ENCODE measurements at regions not wholly inside any gene's neighbourhood (a gene's known extent, or its start where the extent isn't known, plus 50 kb on each side); places are given as distances from the start of the nearest gene placed in this dataset.

DNA sequence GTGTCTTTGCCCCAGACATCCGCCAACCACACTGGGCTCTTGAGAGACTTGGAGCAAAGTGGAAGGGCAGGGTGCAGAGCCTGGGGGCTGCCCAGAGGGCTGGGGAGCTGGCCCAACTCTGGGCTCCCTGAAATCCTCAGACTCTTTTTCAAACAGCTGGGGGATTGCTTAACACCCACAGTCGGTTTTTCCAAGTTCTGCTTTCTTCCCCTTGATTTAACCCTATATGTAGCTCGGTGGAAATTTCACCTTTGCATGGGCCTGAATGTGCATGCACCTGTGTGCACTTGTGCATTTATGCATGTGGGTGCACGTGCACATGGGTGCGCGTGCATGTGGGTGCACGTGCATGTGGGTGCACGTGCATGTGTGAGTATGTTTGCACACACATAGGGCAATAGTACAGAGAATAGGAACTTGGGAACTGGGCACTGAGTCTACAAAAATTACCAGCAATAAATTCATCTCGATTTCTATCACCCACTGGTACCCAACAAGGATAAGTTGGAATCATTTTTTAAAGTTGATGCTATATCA is 52.3 kb upstream of the RFLNA start:
- Mint-ChIP-seq H3K4me1 (no peaks in the 10 kb centered on the region), H3K4me3 (no peak overlapping the region), H3K27me3 (peaks cover 18% of the 10 kb centered on the region), H3K9me3 (ENCODE audit: insufficient read depth) (peaks cover 8% of the 10 kb centered on the region), H3K27ac (no peak overlapping the region)
- Histone ChIP-seq H3K4me1 (ENCODE audit: control insufficient read depth in 2 of 2, insufficient read depth in 2 of 2, low read length in 2 of 2) (no peaks in the 10 kb centered on the region), H3K4me3 (ENCODE audit: control extremely low read depth in 1 of 5, extremely low read depth in 1 of 5, insufficient read depth in 1 of 5, low read depth in 2 of 5, low read length in 4 of 5) (no peak overlapping the region), H4K20me1 (ENCODE audit: control insufficient read depth, insufficient read depth, low read length, poor library complexity, severe bottlenecking) (no peaks in the 10 kb centered on the region), H3K36me3 (replicated peaks in 1 of 2; ENCODE audit: control extremely low read depth in 1 of 2, control insufficient read depth in 1 of 2, extremely low read depth in 1 of 2, insufficient read depth in 2 of 2, low read length in 1 of 2) (no peaks in the 10 kb centered on the region), H3K79me2 (ENCODE audit: control insufficient read depth, insufficient read depth, low read length) (no peaks in the 10 kb centered on the region), H3K9me3 (ENCODE audit: control extremely low read depth in 1 of 3, control insufficient read depth in 2 of 3, insufficient read depth in 1 of 3, low read length in 2 of 3) (peaks cover 0 to 18% (median 11%) of the 10 kb centered on the region in 3 donors), H2AFZ (ENCODE audit: insufficient read depth, low read depth, low read length, poor library complexity, severe bottlenecking) (no peak overlapping the region), H3K4me2 (replicated peaks; ENCODE audit: low read depth, low read length, poor library complexity, severe bottlenecking) (no peak overlapping the region), H3K27ac (ENCODE audit: low read length in 2 of 2) (no peak overlapping the region), H3K27me3 (replicated peaks in 1 of 4; ENCODE audit: control extremely low read depth in 1 of 4, control insufficient read depth in 3 of 4, insufficient read depth in 4 of 4, low read length in 3 of 4) (peaks cover 0 to 10% (median 1%) of the 10 kb centered on the region in 4 experiments), H3K9ac (ENCODE audit: low read length) (no peak overlapping the region)
- CTCF ChIA-PET = no interaction called here
- intact Hi-C loops (cut with micrococcal nuclease) = no loop called here
- WGBS (ENCODE audit: insufficient coverage) = 61% methylated on average over 3 of the region's 9 CpGs
- ATAC-seq (ENCODE audit: low read depth) (no peak), DNase-seq (no peak)
- POLR2A ChIA-PET = no interaction called here
- TF ChIP-seq EZH2 (IDR thresholded peaks at IDR 0.05; ENCODE audit: borderline replicate concordance, insufficient read depth, low read depth, low read length, poor library complexity, severe bottlenecking) = no peak
- TF ChIP-seq, protein P1, sequence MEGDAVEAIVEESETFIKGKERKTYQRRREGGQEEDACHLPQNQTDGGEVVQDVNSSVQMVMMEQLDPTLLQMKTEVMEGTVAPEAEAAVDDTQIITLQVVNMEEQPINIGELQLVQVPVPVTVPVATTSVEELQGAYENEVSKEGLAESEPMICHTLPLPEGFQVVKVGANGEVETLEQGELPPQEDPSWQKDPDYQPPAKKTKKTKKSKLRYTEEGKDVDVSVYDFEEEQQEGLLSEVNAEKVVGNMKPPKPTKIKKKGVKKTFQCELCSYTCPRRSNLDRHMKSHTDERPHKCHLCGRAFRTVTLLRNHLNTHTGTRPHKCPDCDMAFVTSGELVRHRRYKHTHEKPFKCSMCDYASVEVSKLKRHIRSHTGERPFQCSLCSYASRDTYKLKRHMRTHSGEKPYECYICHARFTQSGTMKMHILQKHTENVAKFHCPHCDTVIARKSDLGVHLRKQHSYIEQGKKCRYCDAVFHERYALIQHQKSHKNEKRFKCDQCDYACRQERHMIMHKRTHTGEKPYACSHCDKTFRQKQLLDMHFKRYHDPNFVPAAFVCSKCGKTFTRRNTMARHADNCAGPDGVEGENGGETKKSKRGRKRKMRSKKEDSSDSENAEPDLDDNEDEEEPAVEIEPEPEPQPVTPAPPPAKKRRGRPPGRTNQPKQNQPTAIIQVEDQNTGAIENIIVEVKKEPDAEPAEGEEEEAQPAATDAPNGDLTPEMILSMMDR (IDR thresholded peaks at IDR 0.05) = no peak

DNA sequence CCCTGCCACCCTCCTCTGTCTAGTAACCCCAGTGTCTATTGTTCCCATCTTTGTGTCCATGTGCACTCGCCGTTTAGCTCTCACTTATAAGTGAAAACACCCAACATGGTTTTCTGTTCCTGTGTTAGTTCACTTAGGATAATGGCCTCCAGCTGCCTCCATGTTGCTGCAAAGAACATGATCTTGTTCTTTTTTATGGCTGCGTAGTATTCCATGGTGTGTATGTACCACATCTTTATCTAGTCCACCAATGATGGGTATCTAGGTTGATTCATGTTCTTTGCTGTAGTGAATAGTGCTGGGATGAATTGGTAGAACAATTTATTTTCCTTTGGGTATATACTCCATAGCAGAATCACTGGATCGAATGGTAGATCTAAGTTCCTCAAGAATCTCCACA is 51.0 kb upstream of the RFLNA start:
- Histone ChIP-seq H3K9ac (ENCODE audit: low read length) (no peak overlapping the region), H3K27me3 (replicated peaks in 1 of 4; ENCODE audit: control extremely low read depth in 1 of 4, control insufficient read depth in 3 of 4, insufficient read depth in 4 of 4, low read length in 3 of 4) (peaks cover 0 to 10% (median 1%) of the 10 kb centered on the region in 4 experiments), H3K27ac (ENCODE audit: low read length in 2 of 2) (no peak overlapping the region), H3K4me1 (ENCODE audit: control insufficient read depth in 2 of 2, insufficient read depth in 2 of 2, low read length in 2 of 2) (no peaks in the 10 kb centered on the region), H3K79me2 (ENCODE audit: control insufficient read depth, insufficient read depth, low read length) (no peaks in the 10 kb centered on the region), H4K20me1 (ENCODE audit: control insufficient read depth, insufficient read depth, low read length, poor library complexity, severe bottlenecking) (no peaks in the 10 kb centered on the region), H3K4me3 (ENCODE audit: control extremely low read depth in 1 of 5, extremely low read depth in 1 of 5, insufficient read depth in 1 of 5, low read depth in 2 of 5, low read length in 4 of 5) (no peak overlapping the region), H3K4me2 (replicated peaks; ENCODE audit: low read depth, low read length, poor library complexity, severe bottlenecking) (no peak overlapping the region), H3K36me3 (replicated peaks in 1 of 2; ENCODE audit: control extremely low read depth in 1 of 2, control insufficient read depth in 1 of 2, extremely low read depth in 1 of 2, insufficient read depth in 2 of 2, low read length in 1 of 2) (no peaks in the 10 kb centered on the region), H2AFZ (ENCODE audit: insufficient read depth, low read depth, low read length, poor library complexity, severe bottlenecking) (no peak overlapping the region), H3K9me3 (ENCODE audit: control extremely low read depth in 1 of 3, control insufficient read depth in 2 of 3, insufficient read depth in 1 of 3, low read length in 2 of 3) (peaks cover 0 to 18% (median 11%) of the 10 kb centered on the region in 3 donors)
- DNase-seq (no peak), ATAC-seq (ENCODE audit: low read depth) (no peak)
- H3K9me3 Mint-ChIP-seq (ENCODE audit: insufficient read depth) = peaks cover 8% of the 10 kb centered on the region
- WGBS (ENCODE audit: insufficient coverage) = 100% methylated on average over 1 of the region's 4 CpGs
- no peak overlapping the region for H3K27ac Mint-ChIP-seq
- intact Hi-C loops (cut with micrococcal nuclease) = no loop called here
- no peak for TF ChIP-seq EZH2 (IDR thresholded peaks at IDR 0.05; ENCODE audit: borderline replicate concordance, insufficient read depth, low read depth, low read length, poor library complexity, severe bottlenecking)
- TF ChIP-seq, protein P1 (IDR thresholded peaks at IDR 0.05) = no peak
- POLR2A ChIA-PET = no interaction called here
- H3K27me3 Mint-ChIP-seq = peaks cover 14% of the 10 kb centered on the region
- CTCF ChIA-PET = no interaction called here
- H3K4me1 Mint-ChIP-seq = no peaks in the 10 kb centered on the region
- H3K4me3 Mint-ChIP-seq = no peak overlapping the region

Data from B cell (primary cell).